NCI-H524 treated with DMSO at 0.1 percent for 48 hours (cell line): ENCODE measurements at regions not wholly inside any gene's neighbourhood (a gene's known extent, or its start where the extent isn't known, plus 50 kb on each side); places are given as distances from the start of the nearest gene placed in this dataset.

Source experiments
- DNase-seq: peaks from one replicate; lab custom pipeline; 2025; lab: John Stamatoyannopoulos, UW

- peak; percentile 50 for DNase-seq
These were observed 152.9 kb upstream of the GOLIM4 start for GRCh38 chr3:168248383-168249204.

- no peak for DNase-seq
These were observed 145.4 kb upstream of the GOLIM4 start for GRCh38 chr3:168241156-168241555.

DNA sequence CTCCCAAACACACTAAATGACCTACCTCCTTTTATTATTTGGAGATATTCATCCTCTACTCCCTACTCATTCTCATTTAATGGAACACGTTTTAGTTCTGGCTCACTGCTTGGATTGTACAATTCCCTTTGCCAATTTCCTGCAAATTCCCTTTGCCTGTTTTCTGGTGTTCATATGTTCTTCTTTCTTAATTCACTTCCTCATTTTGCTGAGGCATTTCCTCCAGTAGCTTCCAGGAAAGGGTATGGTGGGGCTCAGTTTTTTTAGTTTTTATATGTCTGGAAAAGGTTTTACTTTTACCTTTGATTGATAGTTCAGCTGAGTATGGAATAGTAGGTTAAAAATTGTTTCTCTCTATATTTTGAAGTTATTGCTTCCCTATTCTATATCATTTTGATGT lies 143.6 kb upstream of the GOLIM4 start:
- DNase-seq, result no peak

GRCh38 chr3:168233001-168233400 lies 137.3 kb upstream of the GOLIM4 start:
- DNase-seq, result no peak

- no peak for DNase-seq
These were observed 127.4 kb upstream of the GOLIM4 start for GRCh38 chr3:168223085-168223484.

DNA sequence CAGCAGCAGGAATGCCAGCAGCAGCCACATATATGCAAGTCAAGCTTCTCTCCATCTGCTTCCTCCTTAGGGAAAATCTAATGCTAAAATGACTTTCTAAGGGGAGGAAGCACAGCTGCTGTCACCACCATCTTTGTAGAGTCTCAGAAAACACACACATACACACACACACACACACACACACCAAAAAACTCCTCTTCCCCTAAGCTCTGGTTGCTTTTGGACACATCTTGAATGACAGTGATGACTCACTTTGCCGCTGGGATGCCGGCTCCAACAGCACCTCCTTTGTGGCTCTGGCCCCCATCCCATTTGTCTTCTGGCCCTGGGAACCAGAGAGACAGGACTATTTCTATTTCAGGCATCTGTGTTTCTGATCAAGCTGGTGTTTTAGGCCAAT lies 124.8 kb upstream of the GOLIM4 start:
- DNase-seq, result no peak

GRCh38 chr3:168219530-168219929 lies 123.8 kb upstream of the GOLIM4 start:
- no peak for DNase-seq

- no peak for DNase-seq
These were observed 122.9 kb upstream of the GOLIM4 start for GRCh38 chr3:168218600-168218999.

DNA sequence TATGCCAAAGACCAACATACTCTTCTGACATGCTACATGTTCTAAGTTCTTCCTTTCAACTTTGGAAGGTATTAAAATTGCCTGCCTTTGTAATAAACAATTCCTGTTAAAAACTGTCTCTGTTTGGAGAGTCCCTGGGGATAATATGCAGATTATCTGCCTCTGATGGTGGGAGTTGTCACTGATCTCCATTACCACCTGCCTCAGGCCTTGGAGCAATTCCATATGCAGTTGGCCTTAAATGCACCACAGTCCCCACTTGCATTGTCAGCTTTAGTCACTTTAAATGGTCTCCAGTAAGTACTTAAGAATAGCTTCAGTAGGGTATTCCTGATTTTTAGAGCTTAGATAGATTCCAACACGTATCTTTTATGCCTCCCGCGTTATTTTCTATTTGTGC lies 121.1 kb upstream of the GOLIM4 start:
- DNase-seq, result no peak

DNA sequence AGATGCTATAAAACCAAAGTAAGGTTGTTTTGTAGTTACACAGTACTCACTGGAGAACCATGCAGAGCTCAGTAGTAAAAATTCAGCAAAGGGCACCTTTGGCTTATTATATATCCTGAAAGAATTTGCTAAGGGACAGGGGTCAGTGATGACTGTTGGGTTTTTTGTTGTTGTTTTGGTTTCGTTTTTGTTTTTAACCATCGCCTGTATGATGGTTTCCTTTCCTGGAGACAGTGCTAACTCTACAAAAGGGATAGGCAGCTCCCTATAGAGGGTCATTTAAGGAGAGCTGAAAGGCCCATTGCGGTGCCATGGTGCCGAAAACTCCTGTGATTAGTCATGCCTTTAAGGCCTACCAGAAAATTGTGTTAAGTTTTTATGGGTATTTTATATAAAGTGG lies 118.2 kb upstream of the GOLIM4 start:
- DNase-seq, result no peak

- DNase-seq, result no peak
These were observed 117.1 kb upstream of the GOLIM4 start for GRCh38 chr3:168212664-168213285.

DNA sequence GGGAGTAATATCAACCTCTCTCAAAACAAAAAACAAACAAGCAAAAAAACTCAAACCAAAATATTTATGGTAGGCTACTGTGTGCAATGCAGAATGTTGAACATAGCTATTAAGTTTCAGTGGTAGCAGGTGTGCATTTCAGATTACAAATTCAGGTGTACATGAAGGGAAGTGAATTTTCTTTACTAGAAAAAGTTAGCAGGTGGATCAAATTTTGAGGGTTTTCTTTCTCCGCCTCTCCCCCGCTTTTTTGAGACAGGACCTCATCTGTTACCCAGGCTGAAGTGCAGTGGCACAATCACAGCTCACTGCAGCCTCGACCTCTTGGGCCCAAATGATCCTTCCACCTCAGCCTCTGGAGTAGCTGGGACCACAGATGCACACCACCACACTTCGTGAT lies 109.7 kb upstream of the GOLIM4 start:
- DNase-seq, result no peak

DNA sequence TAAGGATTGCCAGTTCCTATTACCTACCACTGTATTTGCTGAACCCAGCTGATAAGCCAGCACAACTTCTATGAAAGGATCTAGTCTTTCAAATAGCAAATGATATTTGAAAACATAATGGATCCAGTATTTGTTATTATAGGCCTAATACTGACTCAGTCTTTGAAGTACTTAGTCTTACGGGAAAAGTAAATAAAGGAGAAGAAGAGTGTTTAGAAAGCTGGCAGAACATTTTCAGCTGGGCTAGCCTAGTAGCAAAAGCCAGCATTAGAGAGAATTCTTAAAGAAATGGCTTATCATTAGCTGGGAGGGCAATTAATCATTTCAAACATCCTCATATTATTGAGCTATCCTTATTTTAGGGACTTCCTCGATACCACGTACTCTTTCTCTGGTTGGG lies 101.4 kb upstream of the GOLIM4 start:
- DNase-seq, result no peak

DNA sequence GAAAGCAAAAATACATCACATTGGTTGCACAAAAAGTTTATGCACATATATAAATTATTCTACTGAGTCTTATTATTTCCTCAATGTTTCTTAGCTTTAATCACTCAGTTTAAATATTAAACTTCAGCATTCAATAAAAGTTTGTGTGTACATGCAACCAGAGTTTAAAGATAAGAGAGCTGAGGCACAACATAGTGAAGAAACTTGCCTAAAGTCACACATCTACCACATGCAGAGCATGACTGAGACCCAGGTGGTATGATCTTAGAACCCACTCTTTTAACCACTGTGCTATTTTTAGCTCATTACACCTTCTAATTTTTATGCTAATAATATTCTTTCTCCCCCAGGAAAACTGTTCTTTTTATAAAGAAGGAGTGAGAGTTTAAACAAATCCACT lies 96.1 kb upstream of the GOLIM4 start:
- no peak for DNase-seq

- no peak for DNase-seq
These were observed 91.5 kb upstream of the GOLIM4 start for GRCh38 chr3:168187233-168187632.

DNA sequence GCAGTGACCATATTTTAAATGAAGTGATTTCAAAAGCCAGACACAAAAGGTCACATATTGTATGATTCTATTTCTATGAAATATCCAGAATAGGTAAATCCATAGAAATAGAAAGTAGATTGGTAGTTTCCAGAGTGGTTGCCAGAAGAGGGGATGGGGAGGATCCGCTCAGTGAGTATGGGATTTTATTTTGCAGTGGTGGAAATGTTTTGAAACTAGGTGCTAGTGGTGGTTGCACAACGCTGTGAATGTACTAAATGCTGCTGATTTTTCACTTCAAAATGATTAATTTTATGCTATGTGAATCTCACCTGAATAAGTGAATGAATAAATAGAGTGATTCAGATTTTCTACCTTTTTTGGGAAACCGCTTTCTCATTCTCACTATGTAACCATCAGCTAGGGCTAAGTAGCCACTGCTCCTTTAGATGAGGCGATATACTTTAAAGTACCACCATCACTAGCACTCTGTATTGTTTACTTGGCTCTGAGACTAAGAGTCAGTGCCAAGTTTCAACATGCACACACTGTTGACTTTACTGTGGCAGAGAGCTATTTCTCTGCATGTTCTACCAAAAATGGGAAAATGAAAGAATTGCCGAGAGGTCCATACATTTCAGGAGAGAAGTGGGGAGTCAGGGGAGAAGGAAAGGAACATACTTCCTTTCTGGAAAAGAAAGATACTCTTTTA lies 90.7 kb upstream of the GOLIM4 start:
- DNase-seq, result no peak

- DNase-seq, result no peak
These were observed 88.0 kb upstream of the GOLIM4 start for GRCh38 chr3:168183774-168184173.

DNA sequence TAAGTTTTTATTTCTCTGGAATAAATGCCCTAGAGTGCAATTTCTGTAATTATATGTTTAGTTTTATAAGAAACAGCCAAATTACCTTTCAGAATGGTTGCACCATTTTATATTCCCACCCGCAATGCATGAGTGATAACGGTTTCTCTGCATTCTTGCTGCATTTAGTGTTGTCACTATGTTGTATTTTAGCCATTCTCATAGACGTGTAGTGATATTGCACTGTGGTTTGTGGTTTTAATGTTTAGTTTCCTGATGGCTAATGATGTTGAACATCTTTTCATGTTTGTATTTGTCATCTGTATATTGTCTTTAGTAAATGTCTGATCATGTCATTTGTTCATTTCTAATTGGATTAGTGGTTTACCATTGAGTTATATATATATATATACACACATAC lies 73.0 kb upstream of the GOLIM4 start:
- DNase-seq, result no peak

DNA sequence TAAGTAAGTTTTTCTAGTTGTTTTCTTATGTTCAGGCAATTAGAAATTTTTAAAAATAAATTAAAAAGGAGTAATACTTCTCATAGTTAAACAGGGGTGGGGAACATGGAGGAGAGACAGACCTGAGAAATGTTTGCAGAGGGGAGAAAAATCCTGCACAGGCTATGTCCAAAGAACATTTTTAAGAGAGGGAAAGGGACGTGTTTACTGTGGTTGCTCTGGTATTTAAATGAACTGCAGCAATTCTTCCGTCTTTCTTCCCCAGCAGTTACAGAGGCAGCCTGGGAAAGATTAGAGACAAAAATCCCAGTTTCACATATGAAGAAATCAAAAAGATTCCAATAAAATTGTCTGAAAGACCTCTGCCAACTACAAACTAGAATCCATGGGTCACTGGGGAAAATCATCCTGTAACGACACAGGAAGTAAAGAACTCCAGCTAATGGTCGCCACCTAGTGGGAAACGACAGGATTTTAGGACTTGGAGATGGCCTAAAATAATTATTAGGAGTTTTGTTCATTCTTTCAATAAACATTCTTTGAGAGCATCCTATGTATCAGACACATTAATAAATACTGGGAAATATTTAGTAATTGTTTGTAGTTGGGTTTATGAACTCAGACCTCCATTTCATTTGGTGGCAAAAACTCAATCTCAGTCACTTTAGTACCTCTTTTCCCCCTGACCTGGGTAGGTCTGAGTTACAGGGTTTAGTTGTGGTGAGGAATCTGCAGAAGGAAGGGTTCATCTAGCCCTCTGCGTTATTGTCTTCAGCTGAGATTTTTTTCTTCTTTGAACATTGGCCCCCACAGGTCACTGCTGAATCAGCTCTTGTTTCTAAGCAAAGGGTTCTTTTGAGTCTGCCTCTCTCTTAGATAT lies 69.9 kb upstream of the GOLIM4 start:
- peak; percentile 16 for DNase-seq

DNA sequence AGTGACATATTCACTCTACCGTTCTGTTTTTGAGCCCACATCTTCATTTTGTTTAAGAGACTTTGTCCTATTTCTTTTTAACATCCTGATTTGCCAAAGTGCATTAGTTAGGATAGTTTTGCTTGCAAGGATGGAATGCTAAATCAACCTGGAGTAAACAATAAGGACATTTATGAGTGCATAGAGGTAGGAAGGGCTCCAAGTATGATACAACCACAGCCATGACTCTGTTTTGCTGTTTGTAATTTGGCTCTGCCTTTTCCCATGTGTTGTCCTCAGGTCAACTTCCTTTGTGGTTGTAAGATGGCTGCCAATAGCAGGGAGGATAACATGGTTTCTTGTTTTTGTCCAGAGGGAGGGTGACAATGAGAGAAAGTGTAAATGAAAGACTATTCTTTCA lies 66.4 kb upstream of the GOLIM4 start:
- DNase-seq, result no peak

DNA sequence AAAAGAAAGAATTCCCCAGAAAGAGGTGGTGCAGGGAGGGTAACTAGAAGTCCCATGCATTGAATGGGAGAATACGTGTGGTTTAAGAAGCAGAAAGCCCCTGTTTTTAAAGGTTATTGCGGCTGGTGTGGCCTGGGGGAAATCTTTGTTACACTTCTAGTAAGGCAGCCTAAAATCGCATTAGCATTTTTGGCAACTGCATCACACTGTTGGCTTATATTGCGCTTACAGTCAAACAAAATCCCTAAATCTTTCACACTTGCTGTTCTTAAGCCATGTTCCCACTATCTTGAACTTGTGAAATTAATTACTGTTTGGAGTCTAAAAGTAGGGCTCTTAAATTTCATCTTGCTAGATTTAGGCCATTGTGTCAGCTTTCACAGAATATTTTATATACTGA lies 66.0 kb upstream of the GOLIM4 start:
- DNase-seq, result no peak

GRCh38 chr3:168157903-168158302 lies 62.2 kb upstream of the GOLIM4 start:
- no peak for DNase-seq
